Progenitor cell of endocrine pancreas (in vitro differentiated cells): ENCODE measurements at regions not wholly inside any gene's neighbourhood (a gene's known extent, or its start where the extent isn't known, plus 50 kb on each side); places are given as distances from the start of the nearest gene placed in this dataset.

ENCODE experiments used
- DNase-seq: peaks from one replicate; pipeline ENCODE4 v3.0.0; 2021; ENCODE audit warnings: low spot score; ENCODE audit not compliant: unreplicated experiment
- H3K27ac Mint-ChIP-seq: 2 replicates; pipeline ENCODE4 v1.8.0; 2021; ENCODE audit warnings: mild to moderate bottlenecking, moderate library complexity, mixed read lengths
- H3K27me3 Mint-ChIP-seq: 2 replicates; pipeline ENCODE4 v1.8.0; 2021; ENCODE audit warnings: mixed read lengths
- H3K36me3 Mint-ChIP-seq: 2 replicates; pipeline ENCODE4 v1.8.0; 2022; ENCODE audit warnings: mixed read lengths; ENCODE audit not compliant: insufficient read depth
- H3K4me1 Mint-ChIP-seq: 2 replicates; pipeline ENCODE4 v1.8.0; 2021; ENCODE audit warnings: low read depth, mixed read lengths
- H3K4me3 Mint-ChIP-seq: 2 replicates; pipeline ENCODE4 v1.8.0; 2021; ENCODE audit warnings: low read depth, mild to moderate bottlenecking, moderate library complexity, mixed read lengths
- H3K9me3 Mint-ChIP-seq: 2 replicates; pipeline ENCODE4 v1.8.0; 2021; ENCODE audit warnings: low read depth, mixed read lengths
- TF ChIP-seq, protein P1 (sequence below): fragments of 200-600 bp; sonication (generic); IDR thresholded peaks from one replicate; pipeline ENCODE4 v1.5.0; 2021; ENCODE audit warnings: antibody characterized with exemption, mild to moderate bottlenecking; ENCODE audit not compliant: unreplicated experiment

- Mint-ChIP-seq H3K9me3 (no peaks in the 10 kb centered on the region), H3K36me3 (no peaks in the 10 kb centered on the region), H3K27ac (no peak overlapping the region), H3K4me3 (no peak overlapping the region), H3K4me1 (no peaks in the 10 kb centered on the region), H3K27me3 (peaks cover 34% of the 10 kb centered on the region)
- TF ChIP-seq, protein P1, sequence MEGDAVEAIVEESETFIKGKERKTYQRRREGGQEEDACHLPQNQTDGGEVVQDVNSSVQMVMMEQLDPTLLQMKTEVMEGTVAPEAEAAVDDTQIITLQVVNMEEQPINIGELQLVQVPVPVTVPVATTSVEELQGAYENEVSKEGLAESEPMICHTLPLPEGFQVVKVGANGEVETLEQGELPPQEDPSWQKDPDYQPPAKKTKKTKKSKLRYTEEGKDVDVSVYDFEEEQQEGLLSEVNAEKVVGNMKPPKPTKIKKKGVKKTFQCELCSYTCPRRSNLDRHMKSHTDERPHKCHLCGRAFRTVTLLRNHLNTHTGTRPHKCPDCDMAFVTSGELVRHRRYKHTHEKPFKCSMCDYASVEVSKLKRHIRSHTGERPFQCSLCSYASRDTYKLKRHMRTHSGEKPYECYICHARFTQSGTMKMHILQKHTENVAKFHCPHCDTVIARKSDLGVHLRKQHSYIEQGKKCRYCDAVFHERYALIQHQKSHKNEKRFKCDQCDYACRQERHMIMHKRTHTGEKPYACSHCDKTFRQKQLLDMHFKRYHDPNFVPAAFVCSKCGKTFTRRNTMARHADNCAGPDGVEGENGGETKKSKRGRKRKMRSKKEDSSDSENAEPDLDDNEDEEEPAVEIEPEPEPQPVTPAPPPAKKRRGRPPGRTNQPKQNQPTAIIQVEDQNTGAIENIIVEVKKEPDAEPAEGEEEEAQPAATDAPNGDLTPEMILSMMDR, result no peak
- no peak for DNase-seq
Measured at GRCh38 chr16:50881331-50881830, 139.5 kb downstream of the CYLD start.

- Mint-ChIP-seq H3K27ac (no peak overlapping the region), H3K4me3 (no peak overlapping the region), H3K4me1 (no peaks in the 10 kb centered on the region), H3K27me3 (peaks cover 38% of the 10 kb centered on the region), H3K36me3 (no peaks in the 10 kb centered on the region), H3K9me3 (no peaks in the 10 kb centered on the region)
- no peak for DNase-seq
- TF ChIP-seq, protein P1, result no peak
Measured at GRCh38 chr16:50880926-50881325, 139.0 kb downstream of the CYLD start.

DNA sequence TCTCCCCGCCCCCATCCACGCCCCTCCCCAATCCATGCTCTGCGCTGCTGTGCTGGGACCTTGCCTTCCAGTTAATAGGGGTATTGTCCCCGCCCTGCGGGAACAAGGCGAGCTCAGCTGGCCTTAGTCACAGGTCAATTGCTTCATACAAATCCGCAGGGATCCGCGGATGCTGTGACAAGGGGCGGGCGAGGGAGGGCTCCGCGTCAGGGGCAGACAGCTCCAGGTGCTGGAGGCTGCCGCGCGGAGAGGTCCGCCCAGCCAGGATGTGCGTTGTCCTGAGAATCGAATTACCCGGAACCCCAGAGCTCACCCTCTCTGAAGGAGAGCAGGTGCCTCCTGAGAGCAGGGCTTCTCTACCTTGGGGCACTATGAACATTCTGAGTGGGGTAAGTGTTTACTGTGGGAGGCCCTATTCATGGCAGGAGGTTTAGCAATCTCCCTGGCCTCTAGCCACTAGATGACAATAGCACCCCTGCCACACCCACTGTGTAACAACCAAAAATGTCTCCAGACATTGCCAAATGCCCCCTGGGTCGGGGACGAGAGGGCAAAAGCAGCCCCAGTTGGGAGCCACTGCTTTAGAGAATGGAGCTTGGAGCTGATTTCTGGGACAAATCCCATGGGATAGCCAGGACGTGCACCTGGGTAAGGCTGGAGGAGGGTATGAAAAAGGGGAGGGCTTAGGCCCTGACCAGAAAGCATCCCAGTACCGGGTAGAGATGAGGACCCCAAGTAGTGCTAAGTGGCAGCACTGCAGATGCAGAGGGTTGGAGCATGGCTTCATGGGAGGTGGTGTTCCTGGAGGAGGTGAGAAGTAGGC lies 138.2 kb downstream of the CYLD start:
- DNase-seq, result peak; percentile 23
- peaks cover 39% of the 10 kb centered on the region for H3K27me3 Mint-ChIP-seq
- no peaks in the 10 kb centered on the region for H3K36me3 Mint-ChIP-seq

GRCh38 chr16:50878966-50879615 lies 137.2 kb downstream of the CYLD start:
- Mint-ChIP-seq H3K36me3 (no peaks in the 10 kb centered on the region), H3K4me3 (no peak overlapping the region), H3K27ac (no peak overlapping the region), H3K4me1 (no peaks in the 10 kb centered on the region), H3K9me3 (no peaks in the 10 kb centered on the region), H3K27me3 (peaks cover 34% of the 10 kb centered on the region)
- no peak for DNase-seq
- TF ChIP-seq, protein P1, result no peak

More for the DNA sequence above, 138.2 kb downstream of the CYLD start:
- TF ChIP-seq, protein P1, result no peak
- Mint-ChIP-seq H3K27ac (no peak overlapping the region), H3K9me3 (no peaks in the 10 kb centered on the region), H3K4me1 (no peaks in the 10 kb centered on the region), H3K4me3 (peak overlapping the region; percentile 35)

DNA sequence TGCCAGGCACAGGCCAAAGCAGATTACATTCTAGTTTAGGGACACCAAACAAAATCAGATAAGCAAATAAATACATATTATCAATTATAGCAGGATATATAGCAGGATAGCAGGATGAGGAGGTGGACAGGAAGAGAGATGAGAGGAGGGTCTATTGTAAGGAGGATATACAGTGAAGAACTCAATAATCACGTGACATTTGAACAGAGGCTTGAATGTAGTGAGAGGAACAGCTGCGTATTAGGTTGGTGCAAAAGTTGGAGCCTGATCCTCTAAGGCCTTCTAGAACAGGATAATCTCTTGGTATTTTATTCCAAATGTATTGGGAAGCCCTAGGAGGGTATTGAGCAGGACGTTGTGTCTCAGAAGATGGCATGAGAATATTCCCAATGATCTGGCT lies 136.7 kb downstream of the CYLD start:
- Mint-ChIP-seq H3K36me3 (no peaks in the 10 kb centered on the region), H3K4me1 (no peaks in the 10 kb centered on the region), H3K27me3 (peaks cover 34% of the 10 kb centered on the region), H3K4me3 (no peak overlapping the region), H3K9me3 (no peaks in the 10 kb centered on the region), H3K27ac (no peak overlapping the region)
- TF ChIP-seq, protein P1, result no peak
- DNase-seq, result no peak
